Fibroblast of peridontal ligament (primary cell): ENCODE measurements at regions not wholly inside any gene's neighbourhood (a gene's known extent, or its start where the extent isn't known, plus 50 kb on each side); places are given as distances from the start of the nearest gene placed in this dataset.
A peak's percentile ranks its signal among the peaks of the same experiment; 100 is the strongest.
"Not testable (repeated sequence)": the region's sequence is repeated elsewhere in the genome, so short reads cannot be mapped to it uniquely, and the experiment has no call there.

Experiments
- DNase-seq: peaks from one replicate; pipeline ENCODE4 v3.0.0-alpha.2; 2010; ENCODE audit errors: extremely low read depth

DNA sequence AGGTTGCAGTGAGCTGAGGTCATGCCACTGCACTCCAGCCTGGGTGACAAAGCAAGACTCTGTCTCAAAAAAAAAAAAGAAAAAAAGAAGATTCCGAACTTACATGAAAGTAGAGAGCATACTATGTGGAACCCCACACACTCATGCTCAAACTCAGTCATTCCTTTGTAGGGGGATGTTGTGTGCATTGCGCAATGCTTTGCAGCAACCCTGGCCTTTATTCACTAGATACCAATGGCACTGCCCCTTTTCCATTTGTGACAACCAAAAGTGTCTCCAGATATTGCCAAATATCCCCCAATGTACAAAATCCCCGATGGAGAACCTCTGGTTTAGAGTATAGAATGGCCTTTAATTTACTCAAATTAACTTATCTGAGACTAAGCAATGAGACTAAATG, 158.6 kb downstream of the GJA1 start:
- no peak for DNase-seq

DNA sequence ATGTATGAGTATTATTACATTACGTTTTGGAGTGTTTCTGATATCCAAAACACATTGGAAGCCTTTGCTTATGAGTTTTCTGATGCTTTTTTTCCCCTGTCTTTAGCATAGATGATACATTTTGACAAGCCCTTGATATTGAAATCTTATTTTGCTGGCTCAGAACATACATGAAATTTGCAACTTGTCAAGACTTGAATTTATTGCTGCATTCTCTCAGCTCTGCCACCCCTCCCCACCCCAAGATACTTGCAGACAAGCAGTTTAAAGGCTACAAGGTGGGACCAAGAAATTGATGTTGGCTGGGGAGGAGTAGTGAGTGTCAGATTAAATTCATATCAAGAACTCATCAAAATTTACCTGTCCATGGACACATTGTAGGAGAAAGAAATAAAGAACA, 160.2 kb downstream of the GJA1 start:
- no peak for DNase-seq

DNA sequence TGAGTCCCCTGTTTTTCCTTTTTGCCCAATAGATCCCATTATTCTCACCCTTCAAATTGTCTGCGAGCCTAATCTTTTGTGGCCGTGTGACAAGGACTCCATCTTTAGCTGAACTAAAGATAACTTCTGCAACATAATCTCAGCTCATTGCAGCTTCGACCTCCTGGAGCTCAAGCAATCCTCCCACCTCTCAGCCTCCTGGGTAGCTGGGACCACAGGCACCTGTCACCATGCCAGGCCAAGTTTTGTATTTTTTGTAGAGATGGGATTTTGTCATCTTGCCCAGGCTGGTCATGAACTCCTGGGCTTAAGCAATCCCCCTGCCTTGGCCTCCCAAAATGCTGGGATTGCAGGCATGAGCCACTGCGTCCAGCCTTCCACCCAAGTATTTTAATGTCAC, 161.0 kb downstream of the GJA1 start:
- peak; percentile 24 for DNase-seq

GRCh38 chr6:121597654-121598053, 162.2 kb downstream of the GJA1 start:
- DNase-seq, result peak; percentile 89

- DNase-seq, result not testable (repeated sequence)
These were observed 163.9 kb downstream of the GJA1 start for GRCh38 chr6:121599331-121599730.

DNA sequence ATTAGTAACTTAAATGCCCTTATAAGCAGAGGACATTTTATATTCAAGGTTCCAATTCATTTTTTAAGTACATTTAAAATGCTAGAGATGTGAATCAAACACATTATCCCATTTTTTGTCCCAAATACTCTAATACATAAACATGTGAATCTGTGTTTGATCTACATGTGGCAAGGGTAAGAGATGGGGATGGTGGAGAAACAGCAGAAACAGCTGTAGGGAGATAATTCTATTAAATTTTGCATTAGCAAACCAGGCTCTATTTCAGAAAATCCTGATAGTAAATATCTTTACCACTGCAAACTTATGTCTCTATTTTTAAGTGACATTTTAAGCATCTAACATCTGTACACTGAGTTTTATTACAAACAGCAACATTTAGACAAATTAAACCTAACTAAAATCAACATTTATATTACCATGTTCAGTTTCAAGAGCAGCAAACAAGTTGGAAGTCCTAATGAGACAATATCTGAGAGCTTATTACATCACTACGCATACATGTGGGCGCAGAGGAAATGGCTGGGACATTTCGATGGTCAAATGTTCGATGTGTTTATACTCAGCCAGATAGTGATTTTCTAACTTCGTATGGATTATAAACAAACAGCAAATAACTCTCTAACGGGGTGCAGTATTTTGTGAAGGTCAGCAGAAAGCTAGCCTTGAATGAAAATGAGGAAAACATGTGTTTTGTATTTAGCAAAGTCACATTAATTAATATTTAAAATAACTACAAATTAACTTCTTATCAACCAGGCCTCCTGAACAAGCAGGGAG, 165.1 kb downstream of the GJA1 start:
- DNase-seq, result no peak

- no peak for DNase-seq
These were observed 168.0 kb downstream of the GJA1 start for GRCh38 chr6:121603486-121603885.

DNA sequence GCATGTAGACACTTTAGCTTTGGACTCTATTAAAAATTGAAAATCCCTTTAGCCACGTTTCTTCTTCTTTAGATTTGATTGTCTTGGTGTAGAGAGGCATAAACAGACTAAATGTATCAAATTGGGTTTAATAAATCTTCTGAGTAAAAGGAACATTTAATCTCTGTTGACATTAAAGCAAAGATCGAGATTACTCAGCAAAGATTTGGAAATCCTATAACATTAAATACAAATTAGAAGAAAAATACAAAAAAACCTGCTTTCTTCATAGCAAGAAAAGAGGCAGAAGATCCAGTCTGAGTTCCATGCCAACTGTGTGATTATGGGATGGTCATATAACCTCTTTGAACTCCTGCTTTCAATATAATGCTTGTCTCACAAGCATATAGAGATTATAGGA, 172.3 kb downstream of the GJA1 start:
- DNase-seq, result no peak

- DNase-seq, result peak; percentile 54
These were observed 172.8 kb downstream of the GJA1 start for GRCh38 chr6:121608270-121608669.

- no peak for DNase-seq
These were observed 173.8 kb downstream of the GJA1 start for GRCh38 chr6:121609281-121609680.

GRCh38 chr6:121612927-121613326, 177.5 kb downstream of the GJA1 start:
- no peak for DNase-seq

GRCh38 chr6:121614115-121614514, 178.7 kb downstream of the GJA1 start:
- DNase-seq, result no peak

- no peak for DNase-seq
These were observed 180.0 kb downstream of the GJA1 start for GRCh38 chr6:121615493-121615892.

GRCh38 chr6:121616406-121616805, 181.0 kb downstream of the GJA1 start:
- DNase-seq, result no peak

- no peak for DNase-seq
These were observed 181.9 kb downstream of the GJA1 start for GRCh38 chr6:121617388-121617787.

- no peak for DNase-seq
These were observed 183.6 kb downstream of the GJA1 start for GRCh38 chr6:121619013-121619412.

- no peak for DNase-seq
These were observed 184.7 kb downstream of the GJA1 start for GRCh38 chr6:121619987-121620740.

GRCh38 chr6:121627761-121628160, 192.3 kb downstream of the GJA1 start:
- no peak for DNase-seq

- DNase-seq, result no peak
These were observed 195.3 kb downstream of the GJA1 start for GRCh38 chr6:121630716-121631115.

DNA sequence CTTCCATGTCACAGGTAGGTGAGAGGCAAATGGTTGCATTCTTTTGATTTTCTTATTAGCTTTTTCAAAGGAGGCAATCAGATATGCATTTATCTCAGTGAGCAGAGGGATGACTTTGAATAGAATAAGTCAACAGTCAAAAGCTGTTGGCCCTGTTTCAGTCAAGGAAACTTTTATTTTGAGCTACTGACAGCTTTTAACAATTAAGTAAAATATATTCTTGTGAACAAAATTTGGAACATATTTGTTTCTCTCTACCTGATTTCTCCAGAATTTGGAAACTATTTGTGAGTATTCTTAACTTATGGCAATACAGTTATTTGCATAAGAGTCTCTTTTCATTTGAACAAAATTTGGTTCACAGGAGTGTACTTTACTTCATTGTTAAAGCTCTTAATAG, 196.3 kb downstream of the GJA1 start:
- DNase-seq, result not testable (repeated sequence)

DNA sequence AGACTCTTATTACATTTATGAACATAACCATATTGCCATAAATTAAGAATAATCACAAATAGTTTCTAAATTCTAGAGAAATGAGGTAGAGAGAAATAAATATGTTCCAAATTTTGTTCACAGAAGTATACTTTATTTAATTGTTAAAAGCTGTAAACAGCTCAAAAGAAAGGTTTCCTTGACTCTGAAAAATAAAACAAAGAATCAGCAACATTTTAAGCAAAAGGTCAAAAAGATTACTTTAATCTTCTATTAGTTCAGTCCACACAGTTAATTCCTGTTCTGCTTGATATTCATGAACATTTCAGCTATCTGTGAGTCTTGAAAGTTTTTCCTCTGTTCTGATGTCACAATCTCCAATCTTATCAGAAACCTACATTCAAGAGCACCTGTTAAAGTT, 197.9 kb downstream of the GJA1 start:
- no peak for DNase-seq

DNA sequence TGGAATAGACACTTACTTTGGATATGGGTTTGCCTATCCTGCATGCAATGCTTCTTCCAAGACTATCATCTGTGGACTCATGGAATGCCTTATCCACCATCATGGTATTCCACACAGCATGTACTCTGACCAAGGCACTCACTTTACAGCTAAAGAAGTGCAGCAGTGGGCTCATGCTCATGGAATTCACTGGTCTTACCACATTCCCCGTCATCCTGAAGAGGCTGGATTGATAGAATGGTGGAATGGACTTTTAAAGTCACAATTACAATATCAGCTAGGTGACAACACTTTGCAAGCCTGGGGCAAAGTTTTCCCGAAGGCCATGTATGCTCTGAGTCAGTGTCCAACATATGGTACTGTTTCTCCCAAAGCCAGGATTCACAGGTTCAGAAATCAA, 199.1 kb downstream of the GJA1 start:
- DNase-seq, result not testable (repeated sequence)

- DNase-seq, result no peak
These were observed 199.9 kb downstream of the GJA1 start for GRCh38 chr6:121635355-121635754.
